Activated B cell treated with CpG ODN at 0.5 μM for 24 hours (primary cell): ENCODE measurements at regions not wholly inside any gene's neighbourhood (a gene's known extent, or its start where the extent isn't known, plus 50 kb on each side); places are given as distances from the start of the nearest gene placed in this dataset.

Experiments
- ATAC-seq: fragments of 200-7000 bp; cut with Tn5 transposase; one replicate; pipeline ENCODE4 v1.10.0; 2021; ENCODE audit warnings: low read depth, mild to moderate bottlenecking, moderate library complexity
- CTCF ChIA-PET: fragments of 350-600 bp; sonication (Branson Sonifier 250); formaldehyde crosslinking; loops from one replicate; lab custom pipeline; 2021; ENCODE audit warnings: antibody characterized with exemption; lab: Charles Lee
- POLR2A ChIA-PET: fragments of 350-600 bp; sonication (Branson Sonifier 250); formaldehyde crosslinking; loops from one replicate; lab custom pipeline; 2021; ENCODE audit warnings: antibody characterized with exemption; lab: Charles Lee
- DNase-seq: peaks from one replicate; pipeline ENCODE4 v3.0.0; 2022
- H3K27ac Mint-ChIP-seq: one replicate; pipeline ENCODE4 v1.8.0; 2020; ENCODE audit warnings: mixed read lengths
- H3K27me3 Mint-ChIP-seq: one replicate; pipeline ENCODE4 v1.8.0; 2021; ENCODE audit warnings: mixed read lengths
- H3K36me3 Mint-ChIP-seq: one replicate; pipeline ENCODE4 v1.8.0; 2021; ENCODE audit warnings: low read depth, mixed read lengths
- H3K4me1 Mint-ChIP-seq: one replicate; pipeline ENCODE4 v1.8.0; 2021; ENCODE audit warnings: mixed read lengths
- H3K4me3 Mint-ChIP-seq: one replicate; pipeline ENCODE4 v1.8.0; 2020; ENCODE audit warnings: mild to moderate bottlenecking, mixed read lengths
- H3K9me3 Mint-ChIP-seq: one replicate; pipeline ENCODE4 v1.8.0; 2020; ENCODE audit warnings: mixed read lengths
- CTCF ChIP-seq: fragments of 200-600 bp; IDR thresholded peaks from one replicate; pipeline ENCODE4 v1.8.0; 2022; ENCODE audit warnings: antibody characterized with exemption, mild to moderate bottlenecking
- intact Hi-C: fragments of 100-400 bp; cut with micrococcal nuclease; formaldehyde crosslinking; loops from one replicate; pipeline ENCODE4 v1.15.1; 2024

DNA sequence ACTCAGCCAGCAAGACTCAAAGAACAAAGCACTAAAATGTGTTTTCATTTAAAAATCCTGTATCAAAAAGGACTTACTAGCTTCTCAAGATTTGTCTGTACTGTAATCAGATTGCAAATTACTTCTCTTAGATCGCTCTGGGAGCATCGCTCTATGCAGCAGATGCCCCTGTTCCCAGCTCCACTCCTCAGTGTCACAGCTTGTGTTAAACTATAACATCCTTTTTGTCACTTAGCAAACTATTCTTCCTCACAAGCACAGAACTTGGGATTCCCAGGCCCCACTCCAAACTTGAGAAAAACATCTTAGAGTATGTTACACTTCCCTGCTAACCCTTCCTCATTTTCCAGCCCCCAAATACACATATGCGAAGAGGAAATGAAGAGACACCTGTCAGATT is 85.1 kb upstream of the CHRM3 start:
- DNase-seq (no peak), ATAC-seq (no peak)
- H3K36me3 Mint-ChIP-seq, result no peaks in the 10 kb centered on the region
- peaks cover 7% of the 10 kb centered on the region for H3K9me3 Mint-ChIP-seq
- ChIA-PET POLR2A (no interaction called here), CTCF (no interaction called here)
- no peak overlapping the region for H3K27ac Mint-ChIP-seq
- TF ChIP-seq CTCF, result no peak
- no peaks in the 10 kb centered on the region for H3K4me1 Mint-ChIP-seq
- intact Hi-C loops, result no loop called here
- no peaks in the 10 kb centered on the region for H3K27me3 Mint-ChIP-seq
- no peak overlapping the region for H3K4me3 Mint-ChIP-seq

DNA sequence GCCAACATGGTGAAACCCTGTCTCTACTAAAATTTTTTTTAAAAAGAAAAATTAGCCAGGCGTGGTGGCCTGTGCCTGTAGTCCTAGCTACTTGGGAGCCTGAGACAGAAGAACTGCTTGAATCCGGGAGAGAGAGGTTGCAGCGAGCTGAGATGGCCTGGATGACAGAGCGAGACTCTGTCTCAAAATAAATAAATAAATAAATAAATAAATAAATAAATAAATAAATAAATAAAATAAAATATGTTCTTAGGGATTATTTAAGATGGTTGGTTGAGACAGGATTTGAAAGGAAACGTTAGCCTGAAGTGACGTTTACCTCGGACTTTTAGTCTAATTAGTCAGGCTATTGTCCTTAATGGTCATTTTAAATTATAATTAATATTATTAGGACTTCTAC is 88.5 kb upstream of the CHRM3 start:
- Mint-ChIP-seq H3K4me3 (no peak overlapping the region), H3K4me1 (no peaks in the 10 kb centered on the region), H3K36me3 (no peaks in the 10 kb centered on the region), H3K27me3 (no peaks in the 10 kb centered on the region), H3K27ac (no peak overlapping the region), H3K9me3 (peaks cover 11% of the 10 kb centered on the region)
- CTCF ChIA-PET, result no interaction called here
- POLR2A ChIA-PET, result no interaction called here
- DNase-seq (no peak), ATAC-seq (no peak)
- intact Hi-C loops, result no loop called here
- TF ChIP-seq CTCF, result no peak

DNA sequence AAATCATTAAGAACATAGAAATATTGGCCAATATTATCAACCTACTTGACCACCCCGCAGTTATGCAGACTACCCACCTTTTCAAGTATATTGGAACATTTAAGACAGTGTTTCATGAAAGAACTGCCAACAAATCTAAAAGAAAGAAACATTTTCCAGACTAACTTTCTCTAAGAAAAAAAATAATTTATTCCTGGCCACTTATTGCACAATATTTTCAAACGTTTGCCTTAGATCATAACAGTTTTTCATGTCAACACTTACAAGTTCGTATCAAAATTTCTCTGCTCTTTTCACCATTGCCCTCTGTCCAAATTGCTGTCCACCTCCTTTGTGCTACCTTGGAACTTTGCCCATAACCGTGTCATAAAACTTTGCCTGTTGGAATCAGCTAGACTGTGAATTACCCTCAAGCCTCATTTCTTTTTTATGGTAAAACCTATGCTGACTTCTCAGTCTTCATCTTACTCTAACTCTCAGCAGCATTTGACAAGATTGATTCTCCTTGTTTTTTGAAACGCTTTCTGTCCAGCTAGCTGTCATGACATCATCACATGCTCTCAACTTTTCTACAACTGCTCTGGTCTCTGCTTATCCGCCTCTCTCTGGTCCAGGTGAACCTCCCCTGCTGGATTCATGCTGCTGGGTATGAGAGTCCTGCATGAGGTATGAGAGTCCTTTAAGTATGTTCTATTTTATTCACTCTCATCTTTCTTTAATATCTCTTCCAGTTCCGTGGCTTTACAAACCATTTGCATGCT is 92.8 kb upstream of the CHRM3 start:
- Mint-ChIP-seq H3K9me3 (peaks cover 8% of the 10 kb centered on the region), H3K27ac (no peak overlapping the region), H3K36me3 (no peaks in the 10 kb centered on the region), H3K4me1 (no peaks in the 10 kb centered on the region), H3K27me3 (no peaks in the 10 kb centered on the region), H3K4me3 (no peak overlapping the region)
- DNase-seq, result no peak
- POLR2A ChIA-PET, result no interaction called here
- ATAC-seq, result no peak
- intact Hi-C loops, result no loop called here
- TF ChIP-seq CTCF, result no peak
- CTCF ChIA-PET, result no interaction called here

DNA sequence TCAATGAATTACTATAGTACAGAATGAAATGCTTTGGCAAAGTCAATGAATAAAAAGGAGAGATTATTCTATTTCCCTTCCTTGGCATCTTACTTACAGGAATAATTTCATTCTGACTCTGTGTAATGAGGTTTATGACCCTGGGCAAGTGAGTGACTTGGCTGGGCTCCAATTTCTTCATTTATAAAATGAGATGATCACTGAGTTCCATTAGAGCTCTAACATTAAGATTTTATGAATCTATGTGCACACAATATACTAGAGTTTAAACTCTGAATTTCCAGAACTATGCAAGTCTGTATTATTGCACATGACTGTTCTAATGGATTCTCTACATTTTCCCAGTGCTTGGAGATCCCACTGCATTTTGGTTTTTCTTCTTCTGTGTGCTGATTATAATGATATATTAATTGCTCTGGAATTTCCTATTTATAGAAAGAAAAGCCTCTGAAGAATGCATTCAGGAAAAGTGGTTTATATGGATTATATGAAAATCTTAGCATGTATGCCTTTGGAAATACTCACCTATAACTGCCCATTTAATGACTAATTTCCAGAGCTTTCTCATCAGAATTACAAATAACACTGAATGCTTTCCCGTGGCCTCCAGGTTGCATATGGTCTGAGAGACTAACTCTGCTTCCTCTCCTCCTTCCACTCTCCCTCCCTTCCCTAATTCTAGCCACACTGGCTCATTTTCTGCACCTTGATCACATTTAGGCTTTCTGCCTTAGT is 97.4 kb upstream of the CHRM3 start:
- Mint-ChIP-seq H3K4me1 (no peaks in the 10 kb centered on the region), H3K27ac (no peak overlapping the region), H3K36me3 (no peaks in the 10 kb centered on the region), H3K4me3 (no peak overlapping the region), H3K9me3 (peaks cover 9% of the 10 kb centered on the region), H3K27me3 (no peaks in the 10 kb centered on the region)
- DNase-seq (no peak), ATAC-seq (no peak)
- ChIA-PET CTCF (no interaction called here), POLR2A (no interaction called here)
- intact Hi-C loops, result no loop called here
- no peak for TF ChIP-seq CTCF

DNA sequence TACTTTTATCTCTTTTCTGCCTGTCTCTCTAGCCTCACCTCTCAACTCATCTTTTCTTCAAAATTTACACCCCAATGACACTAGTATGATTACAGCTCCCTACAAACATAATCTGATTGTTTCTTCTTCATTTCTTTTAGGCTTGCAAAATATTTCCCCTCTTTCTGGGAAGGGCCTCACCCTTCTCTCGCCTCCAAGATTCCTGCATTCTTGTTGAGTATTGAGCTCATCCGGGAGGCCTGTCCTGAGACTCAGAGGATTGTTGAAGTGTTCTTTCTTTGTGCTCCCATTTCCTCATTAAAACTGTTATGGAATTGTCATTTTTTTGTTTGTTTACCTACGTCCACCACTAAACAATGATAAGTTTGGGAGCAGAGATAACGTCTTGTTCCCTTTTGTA is 99.1 kb upstream of the CHRM3 start:
- no peak for TF ChIP-seq CTCF

More for the DNA sequence above, 99.1 kb upstream of the CHRM3 start:
- Mint-ChIP-seq H3K27ac (no peak overlapping the region), H3K9me3 (peaks cover 5% of the 10 kb centered on the region), H3K4me3 (no peak overlapping the region), H3K27me3 (no peaks in the 10 kb centered on the region), H3K4me1 (no peaks in the 10 kb centered on the region), H3K36me3 (no peaks in the 10 kb centered on the region)
- intact Hi-C loops, result no loop called here
- ChIA-PET POLR2A (no interaction called here), CTCF (no interaction called here)
- DNase-seq (no peak), ATAC-seq (no peak)
